KMS-11 (cell line): ENCODE measurements at regions not wholly inside any gene's neighbourhood (a gene's known extent, or its start where the extent isn't known, plus 50 kb on each side); places are given as distances from the start of the nearest gene placed in this dataset.

Source experiments
- H2AFZ ChIP-seq: fragments of 200-600 bp; sonication (generic); 2 replicates; pipeline ENCODE4 v1.6.1; 2016; ENCODE audit warnings: antibody characterized with exemption, mixed run types, low read depth
- H3K27ac ChIP-seq: fragments of 200-600 bp; sonication (generic); 2 replicates; pipeline ENCODE4 v1.6.1; 2016; ENCODE audit warnings: mild to moderate bottlenecking, mixed run types
- H3K27me3 ChIP-seq: fragments of 200-600 bp; sonication (generic); 2 replicates; pipeline ENCODE4 v1.6.1; 2017; ENCODE audit warnings: mild to moderate bottlenecking, low read depth, mixed run types, moderate library complexity; ENCODE audit not compliant: insufficient read depth
- H3K36me3 ChIP-seq: fragments of 200-600 bp; sonication (generic); 2 replicates; pipeline ENCODE4 v1.6.1; 2017; ENCODE audit warnings: mild to moderate bottlenecking, mixed run types; ENCODE audit not compliant: insufficient read depth
- H3K4me1 ChIP-seq: fragments of 200-600 bp; sonication (generic); 2 replicates; pipeline ENCODE4 v1.6.1; 2016; ENCODE audit warnings: mild to moderate bottlenecking, low read depth, mixed run types; ENCODE audit not compliant: poor library complexity, severe bottlenecking
- H3K4me2 ChIP-seq: fragments of 200-600 bp; sonication (generic); 2 replicates; pipeline ENCODE4 v1.7.0; 2016; ENCODE audit warnings: mild to moderate bottlenecking, mixed run types
- H3K4me3 ChIP-seq: fragments of 200-600 bp; sonication (generic); IDR thresholded peaks from 2 replicates; pipeline ENCODE4 v1.6.1; 2017; ENCODE audit warnings: low read depth, low read length, mixed read lengths; ENCODE audit not compliant: insufficient read depth
- H3K79me2 ChIP-seq: fragments of 200-600 bp; sonication (generic); 2 replicates; pipeline ENCODE4 v1.6.1; 2016; ENCODE audit warnings: low read depth, mixed run types; ENCODE audit not compliant: insufficient read depth
- H3K9ac ChIP-seq: fragments of 200-600 bp; sonication (generic); 2 replicates; pipeline ENCODE4 v1.6.1; 2016; ENCODE audit warnings: mild to moderate bottlenecking, mixed run types
- H4K20me1 ChIP-seq: fragments of 200-600 bp; sonication (generic); 2 replicates; pipeline ENCODE4 v1.6.1; 2016; ENCODE audit warnings: mild to moderate bottlenecking, mixed run types; ENCODE audit not compliant: insufficient read depth
- CTCF ChIP-seq: fragments of 200-600 bp; sonication (generic); conservative IDR thresholded peaks from 2 replicates; pipeline ENCODE4 v1.6.1; 2017; ENCODE audit warnings: low read depth, mild to moderate bottlenecking, antibody characterized with exemption, low read length, moderate library complexity, mixed read lengths

- Histone ChIP-seq H3K27ac (no peak overlapping the region), H2AFZ (no peak overlapping the region), H3K27me3 (no peaks in the 10 kb centered on the region), H3K4me1 (no peaks in the 10 kb centered on the region), H3K4me3 (no peak overlapping the region), H3K79me2 (no peaks in the 10 kb centered on the region), H3K36me3 (no peaks in the 10 kb centered on the region), H4K20me1 (no peaks in the 10 kb centered on the region), H3K4me2 (no peak overlapping the region), H3K9ac (no peak overlapping the region)
- TF ChIP-seq CTCF = no peak
These were observed 75.8 kb upstream of the TEX51 start for GRCh38 chr2:126822921-126823320.

- H3K27me3 ChIP-seq = no peaks in the 10 kb centered on the region
- no peak overlapping the region for H3K27ac ChIP-seq
- no peaks in the 10 kb centered on the region for H4K20me1 ChIP-seq
- H3K4me1 ChIP-seq = no peaks in the 10 kb centered on the region
- H3K4me3 ChIP-seq = no peak overlapping the region
- no peaks in the 10 kb centered on the region for H3K79me2 ChIP-seq
- no peak overlapping the region for H2AFZ ChIP-seq
- no peak overlapping the region for H3K9ac ChIP-seq
- no peak overlapping the region for H3K4me2 ChIP-seq
- H3K36me3 ChIP-seq = no peaks in the 10 kb centered on the region
- no peak for TF ChIP-seq CTCF
These were observed 74.7 kb upstream of the TEX51 start for GRCh38 chr2:126823951-126824350.

DNA sequence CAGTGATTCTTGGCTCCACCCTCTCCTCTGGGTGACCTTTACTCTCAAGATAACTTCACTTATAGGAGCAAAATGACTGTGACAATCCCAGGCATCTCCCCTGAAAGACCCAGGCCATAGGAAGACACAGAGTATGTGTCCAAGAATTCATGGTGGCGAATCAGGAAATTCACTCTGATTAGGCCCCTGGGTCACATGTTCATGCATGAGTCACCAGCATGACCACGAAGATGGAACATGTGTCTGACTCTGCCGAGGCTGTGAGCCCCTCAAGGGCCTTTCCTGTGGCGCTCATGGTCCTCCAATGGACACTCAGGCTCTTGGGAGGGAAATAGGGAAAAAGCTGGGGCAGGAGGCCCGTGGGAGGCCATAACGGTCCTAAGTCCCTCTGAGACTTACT, 74.0 kb upstream of the TEX51 start:
- Histone ChIP-seq H3K27me3 (no peaks in the 10 kb centered on the region), H3K4me2 (no peak overlapping the region), H4K20me1 (no peaks in the 10 kb centered on the region), H3K9ac (no peak overlapping the region), H3K4me3 (no peak overlapping the region), H3K79me2 (no peaks in the 10 kb centered on the region), H3K27ac (no peak overlapping the region), H2AFZ (no peak overlapping the region), H3K4me1 (no peaks in the 10 kb centered on the region), H3K36me3 (no peaks in the 10 kb centered on the region)
- TF ChIP-seq CTCF = no peak

GRCh38 chr2:126825316-126825715, 73.4 kb upstream of the TEX51 start:
- Histone ChIP-seq H3K27me3 (no peaks in the 10 kb centered on the region), H3K79me2 (no peaks in the 10 kb centered on the region), H3K27ac (no peak overlapping the region), H4K20me1 (no peaks in the 10 kb centered on the region), H3K36me3 (no peaks in the 10 kb centered on the region), H3K4me1 (no peaks in the 10 kb centered on the region), H3K4me2 (no peak overlapping the region), H3K4me3 (no peak overlapping the region), H2AFZ (no peak overlapping the region), H3K9ac (no peak overlapping the region)
- no peak for TF ChIP-seq CTCF

- no peaks in the 10 kb centered on the region for H4K20me1 ChIP-seq
- TF ChIP-seq CTCF = no peak
- H3K79me2 ChIP-seq = no peaks in the 10 kb centered on the region
- no peak overlapping the region for H3K4me2 ChIP-seq
- H3K4me3 ChIP-seq = no peak overlapping the region
- no peaks in the 10 kb centered on the region for H3K27me3 ChIP-seq
- no peaks in the 10 kb centered on the region for H3K36me3 ChIP-seq
- no peaks in the 10 kb centered on the region for H3K4me1 ChIP-seq
- no peak overlapping the region for H2AFZ ChIP-seq
- no peak overlapping the region for H3K9ac ChIP-seq
- H3K27ac ChIP-seq = no peak overlapping the region
These were observed 72.2 kb upstream of the TEX51 start for GRCh38 chr2:126826491-126826890.
